Nephron (organoid): ENCODE measurements at regions not wholly inside any gene's neighbourhood (a gene's known extent, or its start where the extent isn't known, plus 50 kb on each side); places are given as distances from the start of the nearest gene placed in this dataset.

Experiments used
- H3K27ac Mint-ChIP-seq, 3 experiments: 2 replicates each; pipeline ENCODE4 v1.8.0; 2020; ENCODE audit warnings: mixed read lengths in 3 of 3, mild to moderate bottlenecking in 2 of 3, moderate library complexity in 1 of 3
- H3K27me3 Mint-ChIP-seq: 2 replicates; pipeline ENCODE4 v1.8.0; 2021; ENCODE audit warnings: low read depth, mild to moderate bottlenecking, moderate library complexity, mixed read lengths
- H3K36me3 Mint-ChIP-seq: 2 replicates; pipeline ENCODE4 v1.8.0; 2020; ENCODE audit warnings: low read depth, mixed read lengths
- H3K4me1 Mint-ChIP-seq: 2 replicates; pipeline ENCODE4 v1.8.0; 2020; ENCODE audit warnings: mixed read lengths
- H3K4me3 Mint-ChIP-seq, 3 experiments: 2 replicates each; pipeline ENCODE4 v1.8.0; 2020; ENCODE audit warnings: mild to moderate bottlenecking in 3 of 3, mixed read lengths in 3 of 3, moderate library complexity in 2 of 3
- H3K9me3 Mint-ChIP-seq: 2 replicates; pipeline ENCODE4 v1.8.0; 2020; ENCODE audit warnings: mixed read lengths
- TF ChIP-seq, protein P1 (sequence below), 3 experiments: fragments of 200-600 bp; sonication (generic); IDR thresholded peaks; one replicate each; pipeline ENCODE4 v1.5.0; 2021; ENCODE audit warnings: antibody characterized with exemption in 3 of 3; ENCODE audit not compliant: unreplicated experiment in 3 of 3

DNA sequence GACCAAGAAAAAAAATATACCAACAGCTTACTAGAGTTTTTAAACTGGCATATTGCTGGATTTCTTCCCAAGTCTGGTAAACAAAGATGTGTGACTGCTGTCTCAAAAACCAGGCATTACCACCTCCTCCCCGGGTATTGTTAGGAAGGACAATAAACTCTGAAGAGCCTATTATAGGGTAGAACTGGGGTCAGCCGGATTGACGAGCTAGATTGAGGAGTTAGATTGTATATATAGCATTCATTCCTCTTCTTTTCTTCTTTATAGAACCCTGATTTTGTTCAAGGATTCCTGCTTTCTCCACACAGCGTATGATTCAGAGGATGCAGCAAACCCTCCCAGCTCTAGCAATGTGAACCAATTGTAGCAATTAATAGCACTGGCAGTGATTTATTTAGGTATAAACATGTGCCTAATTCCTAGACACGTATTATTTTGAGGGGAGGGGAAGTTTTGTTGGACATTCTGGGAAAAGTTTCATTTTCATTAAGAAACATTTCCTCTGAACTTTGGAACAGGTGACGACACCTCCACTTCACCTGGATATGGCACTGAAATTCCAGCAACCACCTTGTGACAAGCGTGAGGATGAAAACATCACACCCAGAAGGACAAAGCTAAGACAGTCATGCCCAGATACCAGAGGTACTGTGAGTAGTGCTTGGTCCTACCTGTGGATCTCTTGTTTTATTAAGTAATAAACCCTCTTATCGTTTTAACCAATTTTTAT lies 679.4 kb upstream of the KIRREL3 start:
- Mint-ChIP-seq H3K4me1 (peaks cover 34% of the 10 kb centered on the region), H3K36me3 (no peaks in the 10 kb centered on the region), H3K4me3 (no peak overlapping the region), H3K9me3 (no peaks in the 10 kb centered on the region), H3K27ac (no peak overlapping the region), H3K27me3 (no peaks in the 10 kb centered on the region)
- TF ChIP-seq, protein P1, sequence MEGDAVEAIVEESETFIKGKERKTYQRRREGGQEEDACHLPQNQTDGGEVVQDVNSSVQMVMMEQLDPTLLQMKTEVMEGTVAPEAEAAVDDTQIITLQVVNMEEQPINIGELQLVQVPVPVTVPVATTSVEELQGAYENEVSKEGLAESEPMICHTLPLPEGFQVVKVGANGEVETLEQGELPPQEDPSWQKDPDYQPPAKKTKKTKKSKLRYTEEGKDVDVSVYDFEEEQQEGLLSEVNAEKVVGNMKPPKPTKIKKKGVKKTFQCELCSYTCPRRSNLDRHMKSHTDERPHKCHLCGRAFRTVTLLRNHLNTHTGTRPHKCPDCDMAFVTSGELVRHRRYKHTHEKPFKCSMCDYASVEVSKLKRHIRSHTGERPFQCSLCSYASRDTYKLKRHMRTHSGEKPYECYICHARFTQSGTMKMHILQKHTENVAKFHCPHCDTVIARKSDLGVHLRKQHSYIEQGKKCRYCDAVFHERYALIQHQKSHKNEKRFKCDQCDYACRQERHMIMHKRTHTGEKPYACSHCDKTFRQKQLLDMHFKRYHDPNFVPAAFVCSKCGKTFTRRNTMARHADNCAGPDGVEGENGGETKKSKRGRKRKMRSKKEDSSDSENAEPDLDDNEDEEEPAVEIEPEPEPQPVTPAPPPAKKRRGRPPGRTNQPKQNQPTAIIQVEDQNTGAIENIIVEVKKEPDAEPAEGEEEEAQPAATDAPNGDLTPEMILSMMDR (IDR thresholded peaks at IDR 0.05; ENCODE audit: unreplicated experiment in 3 of 3) = no peak

DNA sequence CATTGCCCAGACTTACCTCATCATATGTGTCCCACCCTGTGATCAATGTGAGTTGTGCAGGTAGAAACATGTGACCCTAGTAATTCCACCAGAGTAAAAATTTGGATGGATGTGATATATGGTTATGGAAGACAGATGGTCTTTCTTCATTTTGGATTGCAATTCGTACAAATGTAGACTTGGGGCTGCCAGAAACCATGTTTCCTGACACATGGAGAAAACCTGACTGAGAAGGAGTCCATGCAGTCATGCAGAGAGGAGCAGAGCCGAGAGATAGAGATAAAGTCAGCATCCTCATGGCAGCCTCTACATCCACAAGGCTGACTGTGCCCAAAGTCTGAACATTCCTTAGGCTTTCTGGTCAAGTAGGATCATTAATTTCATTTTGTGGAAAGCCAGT lies 678.1 kb upstream of the KIRREL3 start:
- H3K27me3 Mint-ChIP-seq = no peaks in the 10 kb centered on the region
- TF ChIP-seq, protein P1 (IDR thresholded peaks at IDR 0.05; ENCODE audit: unreplicated experiment in 3 of 3) = no peak
- H3K36me3 Mint-ChIP-seq = no peaks in the 10 kb centered on the region
- peaks cover 35% of the 10 kb centered on the region for H3K4me1 Mint-ChIP-seq
- H3K9me3 Mint-ChIP-seq = no peaks in the 10 kb centered on the region
- no peak overlapping the region for H3K4me3 Mint-ChIP-seq
- H3K27ac Mint-ChIP-seq = peak overlapping the region in 1 of 3 experiments; percentile 18

DNA sequence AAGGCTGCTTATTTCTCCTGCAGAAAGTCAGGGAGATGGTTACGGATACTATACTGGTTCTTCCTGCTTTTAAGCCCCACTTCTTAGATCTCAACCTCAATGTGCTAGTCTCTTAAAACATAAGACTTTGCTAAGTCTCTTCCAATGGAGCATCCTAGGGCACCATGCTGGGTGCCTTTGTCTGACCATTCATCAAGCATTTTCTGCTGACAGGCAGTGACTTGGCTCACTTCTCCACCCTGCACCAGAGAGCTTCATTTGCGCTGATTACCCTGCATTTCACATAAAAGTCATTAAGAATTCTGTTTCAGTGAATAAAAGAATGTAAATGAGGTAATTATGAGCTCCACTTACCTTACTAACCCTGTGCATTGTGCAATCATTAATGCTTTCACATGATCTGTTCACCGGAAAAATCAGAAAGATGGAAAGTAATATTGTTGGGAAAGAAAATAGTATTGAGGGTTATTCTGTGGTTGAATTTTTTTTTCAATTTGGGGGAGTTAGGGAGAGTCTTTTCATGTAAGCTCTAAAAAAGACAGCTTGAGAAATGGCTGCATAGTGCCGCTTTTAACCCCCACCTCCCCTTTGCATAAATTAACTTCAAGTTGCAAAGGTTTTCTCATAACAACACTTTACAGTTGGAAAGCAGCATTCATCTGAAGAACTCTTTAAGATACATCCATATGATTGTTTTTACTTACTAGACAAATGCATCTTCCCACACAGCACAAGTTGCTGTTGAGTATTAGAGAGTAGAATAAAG lies 677.3 kb upstream of the KIRREL3 start:
- TF ChIP-seq, protein P1 (IDR thresholded peaks at IDR 0.05; ENCODE audit: unreplicated experiment in 3 of 3) = no peak
- Mint-ChIP-seq H3K4me1 (peaks cover 29% of the 10 kb centered on the region), H3K27me3 (no peaks in the 10 kb centered on the region), H3K4me3 (peak overlapping the region in 1 of 3 experiments; percentile 3), H3K9me3 (no peaks in the 10 kb centered on the region), H3K36me3 (no peaks in the 10 kb centered on the region), H3K27ac (peak overlapping the region in 2 of 3 experiments; percentile 18 to 61)

DNA sequence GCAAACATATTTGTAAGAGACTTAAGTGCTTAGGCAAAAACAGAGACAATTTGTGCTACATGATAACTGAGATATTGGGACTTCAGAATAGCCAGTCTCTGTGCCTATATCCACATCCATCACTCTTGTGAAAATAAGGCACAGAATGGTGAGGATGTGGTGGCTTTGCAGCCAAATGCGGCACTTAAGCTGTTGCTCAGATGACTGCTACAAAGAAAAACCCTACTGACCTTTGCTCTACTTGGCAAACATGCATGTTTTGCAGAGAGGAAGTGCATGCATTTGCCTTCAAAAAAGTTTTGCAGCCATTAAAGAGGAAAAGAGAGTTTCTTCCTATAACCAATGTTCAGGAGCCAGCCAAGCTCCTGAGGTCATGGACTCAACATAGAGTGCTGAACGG lies 675.0 kb upstream of the KIRREL3 start:
- peak overlapping the region in 2 of 3 experiments; percentile 24 to 37 for H3K27ac Mint-ChIP-seq
- H3K4me1 Mint-ChIP-seq = peaks cover 26% of the 10 kb centered on the region
- no peaks in the 10 kb centered on the region for H3K9me3 Mint-ChIP-seq
- no peak overlapping the region for H3K4me3 Mint-ChIP-seq
- TF ChIP-seq, protein P1 (IDR thresholded peaks at IDR 0.05; ENCODE audit: unreplicated experiment in 3 of 3) = no peak
- H3K36me3 Mint-ChIP-seq = no peaks in the 10 kb centered on the region
- no peaks in the 10 kb centered on the region for H3K27me3 Mint-ChIP-seq

DNA sequence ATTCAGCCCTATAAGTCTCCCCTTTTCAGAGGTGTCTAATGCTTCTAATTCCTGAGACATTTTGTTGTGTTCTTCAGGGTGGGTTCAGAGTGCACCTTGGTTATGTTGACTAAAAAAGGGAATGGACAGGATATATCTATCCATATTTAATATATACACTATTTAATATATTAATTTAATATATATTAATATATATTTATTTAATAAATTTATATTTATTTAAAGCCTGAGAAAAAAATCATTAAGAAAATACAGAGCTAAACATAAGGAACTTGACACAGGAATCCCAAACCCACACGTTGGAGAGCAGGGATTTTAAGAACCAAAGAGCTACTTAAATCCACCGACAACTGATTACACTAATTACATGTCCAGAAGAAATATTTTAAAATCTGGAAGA lies 674.2 kb upstream of the KIRREL3 start:
- TF ChIP-seq, protein P1 (IDR thresholded peaks at IDR 0.05; ENCODE audit: unreplicated experiment in 3 of 3) = no peak
- Mint-ChIP-seq H3K27me3 (no peaks in the 10 kb centered on the region), H3K36me3 (no peaks in the 10 kb centered on the region), H3K4me3 (no peak overlapping the region), H3K27ac (no peak overlapping the region), H3K9me3 (no peaks in the 10 kb centered on the region), H3K4me1 (peaks cover 26% of the 10 kb centered on the region)
